ENCODE measurements at regions not wholly inside any gene's neighbourhood (a gene's known extent, or its start where the extent isn't known, plus 50 kb on each side); places are given as distances from the start of the nearest gene placed in this dataset.
A peak's percentile ranks its signal among the peaks of the same experiment; 100 is the strongest.

- no peak for DNase-seq
Observed at GRCh38 chr1:105664495-105664894, 1392.0 kb upstream of the PRMT6 start.

GRCh38 chr1:105678334-105678733 lies 1378.1 kb upstream of the PRMT6 start:
- no peak for DNase-seq

- no peak for DNase-seq
Observed at GRCh38 chr1:105684714-105685113, 1371.8 kb upstream of the PRMT6 start.

GRCh38 chr1:105686026-105686425 lies 1370.4 kb upstream of the PRMT6 start:
- DNase-seq, result no peak

GRCh38 chr1:105686874-105687690 lies 1369.4 kb upstream of the PRMT6 start:
- DNase-seq, result no peak

- no peak for DNase-seq
Observed at GRCh38 chr1:105700723-105701122, 1355.8 kb upstream of the PRMT6 start.

- DNase-seq, result no peak
Observed at GRCh38 chr1:105724286-105724685, 1332.2 kb upstream of the PRMT6 start.

- no peak for DNase-seq
Observed at GRCh38 chr1:105730701-105731100, 1325.8 kb upstream of the PRMT6 start.

GRCh38 chr1:105736349-105736748 lies 1320.1 kb upstream of the PRMT6 start:
- DNase-seq, result no peak

- no peak for DNase-seq
Observed at GRCh38 chr1:105779727-105780126, 1276.7 kb upstream of the PRMT6 start.

- DNase-seq, result no peak
Observed at GRCh38 chr1:105785021-105785420, 1271.5 kb upstream of the PRMT6 start.

- peak; percentile 3 for DNase-seq
Observed at GRCh38 chr1:105793536-105794146, 1262.8 kb upstream of the PRMT6 start.

- DNase-seq, result no peak
Observed at GRCh38 chr1:105795741-105796140, 1260.7 kb upstream of the PRMT6 start.

GRCh38 chr1:105830571-105831146 lies 1225.8 kb upstream of the PRMT6 start:
- no peak for DNase-seq

- DNase-seq, result no peak
Observed at GRCh38 chr1:105838071-105838470, 1218.4 kb upstream of the PRMT6 start.

GRCh38 chr1:105865546-105865945 lies 1190.9 kb upstream of the PRMT6 start:
- no peak for DNase-seq

GRCh38 chr1:105872817-105873216 lies 1183.7 kb upstream of the PRMT6 start:
- DNase-seq, result no peak

- DNase-seq, result no peak
Observed at GRCh38 chr1:105874621-105875020, 1181.9 kb upstream of the PRMT6 start.

- no peak for DNase-seq
Observed at GRCh38 chr1:105886309-105886708, 1170.2 kb upstream of the PRMT6 start.

- no peak for DNase-seq
Observed at GRCh38 chr1:105891308-105891707, 1165.2 kb upstream of the PRMT6 start.

GRCh38 chr1:105894006-105894405 lies 1162.5 kb upstream of the PRMT6 start:
- DNase-seq, result no peak

- no peak for DNase-seq
Observed at GRCh38 chr1:105909811-105910210, 1146.7 kb upstream of the PRMT6 start.

- no peak for DNase-seq
Observed at GRCh38 chr1:105914403-105914802, 1142.1 kb upstream of the PRMT6 start.

GRCh38 chr1:105934806-105935205 lies 1121.7 kb upstream of the PRMT6 start:
- DNase-seq, result no peak

All from EL (cell line).